HG02885 (cell line): ENCODE measurements at regions not wholly inside any gene's neighbourhood (a gene's known extent, or its start where the extent isn't known, plus 50 kb on each side); places are given as distances from the start of the nearest gene placed in this dataset.

Source experiments
- ATAC-seq: cut with Tn5 transposase; IDR thresholded peaks from one replicate; pipeline ENCODE4 v1.9.1; 2021; ENCODE audit warnings: mild to moderate bottlenecking; ENCODE audit not compliant: unreplicated experiment, poor library complexity

DNA sequence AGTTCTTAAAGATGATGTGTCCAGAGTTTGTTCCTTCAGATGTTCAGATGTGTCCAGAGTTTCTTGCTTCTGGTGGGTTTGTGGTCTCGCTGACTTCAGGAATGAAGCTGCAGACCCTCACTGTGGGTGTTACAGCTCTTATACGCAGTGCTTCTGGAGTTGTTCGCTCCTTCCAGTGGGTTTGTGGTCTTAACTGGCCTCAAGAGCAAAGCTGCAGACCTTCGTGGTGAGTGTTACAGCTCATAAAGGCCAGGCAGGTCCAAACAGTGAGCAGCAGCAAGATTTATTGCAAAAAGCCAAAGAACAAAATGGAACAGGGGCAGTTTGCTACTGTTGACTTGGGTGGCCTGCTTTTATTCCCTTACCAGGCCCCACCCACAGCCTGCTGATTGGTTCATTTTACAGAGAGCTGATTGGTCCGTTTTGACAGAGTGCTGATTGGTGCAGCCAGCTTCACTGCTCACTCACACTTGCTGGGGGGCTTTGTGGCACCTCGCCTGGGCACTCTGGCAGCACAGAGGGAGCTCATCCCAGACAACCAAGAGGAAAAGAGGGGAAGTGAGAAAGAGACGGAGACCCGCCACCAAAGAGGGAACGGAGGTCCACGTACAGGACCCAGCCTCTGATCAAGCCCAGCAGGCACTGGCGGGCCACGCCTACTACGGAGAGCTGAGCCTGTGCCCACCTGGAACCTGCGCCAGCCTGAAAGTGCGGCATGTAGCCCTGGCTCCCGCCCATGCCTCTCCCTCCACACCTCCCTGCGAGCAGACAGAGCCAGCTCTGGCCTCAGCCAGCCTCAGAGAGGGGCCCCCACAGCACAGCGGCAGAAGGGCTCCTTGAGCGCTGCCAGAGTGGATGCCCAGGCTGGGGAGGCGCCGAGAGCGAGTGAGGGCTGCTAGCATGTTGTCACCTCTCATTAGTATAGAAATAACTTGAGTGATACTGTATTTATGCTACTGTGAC lies 55.8 kb upstream of the SEMA3C start:
- ATAC-seq = no peak

DNA sequence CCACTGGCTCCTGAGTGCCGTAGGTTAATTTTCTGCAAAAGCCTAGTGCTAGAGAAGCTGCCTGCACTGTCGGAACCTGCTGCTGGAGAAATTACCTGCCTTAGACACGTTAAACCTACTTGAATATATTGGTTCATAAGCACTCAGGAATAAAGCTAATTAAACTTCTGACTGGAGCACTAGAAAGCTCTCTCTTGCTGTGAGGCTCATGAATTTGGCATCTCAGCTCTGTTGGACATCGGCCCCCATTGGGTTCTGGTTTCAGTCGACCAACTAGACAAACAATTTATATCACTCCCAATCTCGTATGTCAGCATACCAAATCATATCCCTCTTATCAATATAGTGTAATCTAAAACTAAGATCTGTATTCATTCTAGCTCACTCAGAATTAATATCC lies 52.4 kb upstream of the SEMA3C start:
- ATAC-seq = no peak
